ENCODE measurements at regions not wholly inside any gene's neighbourhood (a gene's known extent, or its start where the extent isn't known, plus 50 kb on each side); places are given as distances from the start of the nearest gene placed in this dataset.

DNA sequence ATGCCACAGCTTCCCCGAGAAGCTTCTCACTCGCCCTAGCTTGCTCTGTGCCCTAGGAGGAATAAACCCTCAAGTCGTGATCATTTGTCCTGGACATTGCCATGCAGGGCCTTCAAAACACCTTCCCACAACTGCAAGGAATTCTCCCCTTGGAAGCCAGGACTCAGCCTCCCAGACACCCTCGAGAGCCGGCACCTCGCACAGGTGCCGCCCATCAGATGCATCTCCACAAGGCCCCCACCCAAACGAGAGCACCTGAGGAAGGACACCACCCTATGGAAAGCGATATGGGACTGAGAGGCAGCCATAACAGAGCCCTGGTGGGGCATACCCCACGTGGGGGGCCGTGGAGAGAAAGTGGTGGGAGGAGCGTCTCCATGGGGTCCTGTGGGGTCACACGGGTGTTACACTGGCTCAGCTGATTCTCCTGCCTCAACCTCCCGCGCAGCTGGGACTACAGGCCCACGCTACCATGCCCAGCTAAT is 77.6 kb upstream of the FOXK1 start:
- no peaks in the 10 kb centered on the region for H4K20me1 ChIP-seq (ENCODE audit: insufficient read depth, low read length)
- H3K9ac ChIP-seq (ENCODE audit: insufficient read depth, low read depth, low read length) = no peak overlapping the region
- H3K4me2 ChIP-seq (ENCODE audit: low read depth, low read length) = no peak overlapping the region
- WGBS (ENCODE audit: low lambda C conversion rate) = 51% methylated on average over 11 of the region's 16 CpGs
- H3K4me1 ChIP-seq (ENCODE audit: insufficient read depth, low read length) = no peaks in the 10 kb centered on the region
- H3K79me2 ChIP-seq (ENCODE audit: insufficient read depth, low read length) = no peaks in the 10 kb centered on the region
- H3K27ac ChIP-seq (ENCODE audit: extremely low read length, insufficient read depth, low read length) = no peak overlapping the region
- in situ Hi-C loops (cut with HindIII; ENCODE audit: extremely low pct_ligation_motif_present, low pct_unique_long_range_greater_than_20kb) (loop anchor here (25.0 kb wide), 1 partner anchor 158 kb away; no protein-coding TSS in a partner anchor), intact Hi-C loops (cut with micrococcal nuclease; ENCODE audit: unreplicated experiment) (no loop called here)
- TF ChIP-seq MBNL3 (CRISPR knock-in tag; conservative IDR thresholded peaks at IDR 0.05) = no peak
- no peak for TF ChIP-seq AFF4 (CRISPR knock-in tag; IDR thresholded peaks at IDR 0.05)
- no peak for TF ChIP-seq KMT2B (CRISPR knock-in tag; IDR thresholded peaks at IDR 0.05)
- TF ChIP-seq ZBTB7B (CRISPR knock-in tag; IDR thresholded peaks at IDR 0.05) = no peak
- TF ChIP-seq DRAP1 (CRISPR knock-in tag; IDR thresholded peaks at IDR 0.05) = no peak
- no peak for TF ChIP-seq CBX2 (IDR thresholded peaks at IDR 0.05; ENCODE audit: low read depth, low read length)
- no peak for TF ChIP-seq CBX2 (CRISPR knock-in tag; IDR thresholded peaks at IDR 0.05; ENCODE audit: low read depth)
- no peaks in the 10 kb centered on the region for H3K36me3 ChIP-seq (replicated peaks in 1 of 2; ENCODE audit: control insufficient read depth in 1 of 2, insufficient read depth in 2 of 2, low read length in 2 of 2)
- ChIA-PET CTCF (ENCODE audit: low intra/inter-chr PET ratio, low total read pairs) (no interaction called here), POLR2A (no interaction called here)
- no TSS peak for BruUV-seq (replicated peaks)
- peaks cover 0 to 12% of the 10 kb centered on the region in 2 experiments; a peak in 2 of 5 replicates for H3K27me3 ChIP-seq (ENCODE audit: control insufficient read depth in 1 of 2, insufficient read depth in 2 of 2, low read length in 2 of 2)
- no peak overlapping the region for H3K4me3 ChIP-seq (replicated peaks in 1 of 3; ENCODE audit: insufficient read depth in 1 of 3, low read depth in 2 of 3, low read length in 3 of 3)
- no peak for DNase-seq (ENCODE audit: low spot score)
- H2AFZ ChIP-seq (ENCODE audit: low read length) = no peak overlapping the region
- no peaks in the 10 kb centered on the region for H3K9me3 ChIP-seq (ENCODE audit: low read length)
- FAIRE-seq = no peak
- ATAC-seq = no peak

Data from HepG2 (cell line).